HG03039 (cell line): ENCODE measurements at regions not wholly inside any gene's neighbourhood (a gene's known extent, or its start where the extent isn't known, plus 50 kb on each side); places are given as distances from the start of the nearest gene placed in this dataset.

Source experiments
- ATAC-seq: cut with Tn5 transposase; IDR thresholded peaks from one replicate; pipeline ENCODE4 v1.9.1; 2021; ENCODE audit warnings: mild to moderate bottlenecking, moderate library complexity; ENCODE audit not compliant: unreplicated experiment

- no peak for ATAC-seq
Observed at GRCh38 chr11:111098091-111098490, 147.4 kb upstream of the POU2AF2 start.

DNA sequence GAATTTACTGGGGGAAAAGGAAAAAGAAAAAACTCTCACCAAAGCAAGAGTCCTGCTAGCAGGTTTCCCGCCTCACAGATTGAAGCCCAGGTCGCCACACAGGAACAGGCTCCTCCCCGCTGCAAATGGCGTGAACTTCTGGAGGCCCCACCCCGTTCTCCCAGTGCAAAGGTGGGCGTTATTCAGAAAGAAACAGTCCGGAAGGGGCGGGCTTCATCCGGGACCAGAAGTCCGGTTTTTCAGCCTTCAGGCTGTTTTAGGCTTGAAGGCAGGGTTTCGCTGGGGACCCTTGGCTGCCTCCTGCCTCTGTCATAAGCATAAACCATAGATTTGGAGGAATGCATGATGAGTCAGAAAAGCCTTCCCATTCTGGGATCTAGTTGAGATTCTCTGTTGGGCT, 148.3 kb upstream of the POU2AF2 start:
- ATAC-seq = no peak

GRCh38 chr11:111095327-111095726, 150.2 kb upstream of the POU2AF2 start:
- no peak for ATAC-seq

DNA sequence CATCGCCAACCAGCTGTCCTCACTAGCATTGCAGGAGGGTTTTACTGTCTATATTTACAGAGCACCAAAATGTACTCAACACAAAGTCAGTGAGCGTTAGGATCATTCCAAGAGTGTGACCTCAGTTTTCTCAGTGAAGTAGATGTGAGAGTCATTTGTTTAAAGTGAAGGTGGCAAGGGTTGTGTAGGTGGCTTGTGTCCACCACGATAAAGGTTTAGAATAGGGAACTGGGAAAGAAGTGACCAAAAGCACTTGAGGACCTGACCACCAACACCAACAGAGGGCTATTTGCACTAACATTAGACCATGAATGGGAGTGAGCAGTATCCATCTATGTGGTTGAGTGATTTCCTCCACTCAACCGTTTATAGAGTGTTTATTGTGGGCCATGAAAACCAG, 152.5 kb upstream of the POU2AF2 start:
- ATAC-seq = no peak

- ATAC-seq = no peak
Observed at GRCh38 chr11:111091321-111091938, 154.1 kb upstream of the POU2AF2 start.

GRCh38 chr11:111089759-111090158, 155.8 kb upstream of the POU2AF2 start:
- ATAC-seq = no peak

- ATAC-seq = no peak
Observed at GRCh38 chr11:111088847-111089355, 156.6 kb upstream of the POU2AF2 start.

GRCh38 chr11:111086058-111086457, 159.5 kb upstream of the POU2AF2 start:
- no peak for ATAC-seq

DNA sequence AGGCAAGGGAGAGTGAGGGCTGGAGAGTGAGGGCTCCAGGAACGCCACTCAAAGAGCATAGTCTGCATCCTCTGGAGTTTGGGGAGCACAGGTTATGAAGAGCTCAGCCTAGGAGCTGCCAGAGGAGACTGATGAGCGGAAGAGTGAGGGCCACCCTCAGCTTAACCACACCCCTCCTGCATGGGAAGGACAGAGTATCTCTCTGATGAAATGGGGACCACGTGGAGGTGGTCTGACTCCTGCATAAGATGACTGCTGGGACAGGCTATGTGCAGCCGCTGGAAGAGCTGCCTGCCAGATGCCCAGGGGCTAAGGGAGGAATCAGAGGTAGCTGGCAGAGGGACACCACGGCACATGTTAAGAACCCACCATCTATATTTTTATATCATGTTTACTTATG, 162.9 kb upstream of the POU2AF2 start:
- ATAC-seq = no peak

DNA sequence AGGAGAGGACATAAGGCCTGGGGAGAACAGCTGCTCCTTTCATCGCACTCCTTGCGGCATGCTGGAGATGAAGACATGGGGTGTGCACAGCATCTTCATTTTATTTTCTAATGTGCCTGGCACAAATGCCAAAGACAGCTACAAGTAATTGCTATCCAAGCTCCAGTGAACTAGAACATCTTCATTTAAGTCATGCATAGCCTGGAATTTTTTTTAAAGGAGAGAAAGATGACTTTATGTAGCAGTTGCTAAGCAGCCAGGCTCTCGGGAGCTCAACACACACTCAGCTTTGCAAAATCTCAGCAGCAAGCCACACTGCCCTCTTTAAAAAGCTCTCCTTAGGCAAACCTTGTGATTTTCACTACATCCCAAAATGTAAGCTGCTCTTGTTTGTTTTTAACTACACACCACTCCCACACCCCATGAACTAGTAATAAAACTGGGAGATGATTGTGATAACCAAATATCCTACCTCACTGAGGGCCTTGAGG, 164.5 kb upstream of the POU2AF2 start:
- ATAC-seq = no peak

GRCh38 chr11:111077530-111078322, 167.8 kb upstream of the POU2AF2 start:
- no peak for ATAC-seq

- ATAC-seq = no peak
Observed at GRCh38 chr11:111069066-111069465, 176.5 kb upstream of the POU2AF2 start.

DNA sequence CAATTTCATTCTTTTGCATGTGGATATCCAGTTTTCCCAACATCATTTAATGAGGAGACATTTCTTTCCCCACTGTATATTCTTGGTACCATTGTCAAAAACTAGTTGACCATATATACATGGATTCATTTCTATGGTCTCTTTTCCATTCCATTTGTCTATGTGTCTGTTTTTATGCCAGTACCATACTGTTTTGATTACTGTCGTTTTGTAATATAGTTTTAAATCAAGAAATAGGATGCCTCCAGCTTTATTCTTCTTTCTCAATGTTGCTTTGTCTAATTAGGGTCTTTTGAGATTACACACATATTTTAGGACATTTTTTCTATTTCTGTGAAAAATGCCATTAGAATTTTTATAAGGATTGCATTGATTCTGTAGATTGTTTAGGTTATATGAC, 177.5 kb upstream of the POU2AF2 start:
- ATAC-seq = no peak

DNA sequence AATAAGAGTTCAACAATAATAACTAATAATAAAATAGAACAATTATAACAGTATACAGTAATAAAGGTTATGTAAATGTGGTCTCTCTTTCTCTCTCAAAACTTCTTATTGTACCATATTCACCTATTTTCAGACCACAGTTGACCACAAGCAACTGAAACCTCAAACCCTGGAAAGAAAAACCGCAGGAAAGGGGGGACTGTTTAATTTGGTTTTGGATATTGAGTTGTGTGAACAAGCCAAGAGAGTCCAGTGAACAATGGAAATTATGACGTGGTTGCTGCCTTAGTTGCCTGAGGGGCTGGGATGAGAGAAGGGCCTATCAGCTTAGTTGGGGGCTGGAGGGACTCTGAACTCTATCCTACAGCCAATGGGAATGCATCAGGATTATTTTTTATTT, 178.7 kb upstream of the POU2AF2 start:
- ATAC-seq = no peak

DNA sequence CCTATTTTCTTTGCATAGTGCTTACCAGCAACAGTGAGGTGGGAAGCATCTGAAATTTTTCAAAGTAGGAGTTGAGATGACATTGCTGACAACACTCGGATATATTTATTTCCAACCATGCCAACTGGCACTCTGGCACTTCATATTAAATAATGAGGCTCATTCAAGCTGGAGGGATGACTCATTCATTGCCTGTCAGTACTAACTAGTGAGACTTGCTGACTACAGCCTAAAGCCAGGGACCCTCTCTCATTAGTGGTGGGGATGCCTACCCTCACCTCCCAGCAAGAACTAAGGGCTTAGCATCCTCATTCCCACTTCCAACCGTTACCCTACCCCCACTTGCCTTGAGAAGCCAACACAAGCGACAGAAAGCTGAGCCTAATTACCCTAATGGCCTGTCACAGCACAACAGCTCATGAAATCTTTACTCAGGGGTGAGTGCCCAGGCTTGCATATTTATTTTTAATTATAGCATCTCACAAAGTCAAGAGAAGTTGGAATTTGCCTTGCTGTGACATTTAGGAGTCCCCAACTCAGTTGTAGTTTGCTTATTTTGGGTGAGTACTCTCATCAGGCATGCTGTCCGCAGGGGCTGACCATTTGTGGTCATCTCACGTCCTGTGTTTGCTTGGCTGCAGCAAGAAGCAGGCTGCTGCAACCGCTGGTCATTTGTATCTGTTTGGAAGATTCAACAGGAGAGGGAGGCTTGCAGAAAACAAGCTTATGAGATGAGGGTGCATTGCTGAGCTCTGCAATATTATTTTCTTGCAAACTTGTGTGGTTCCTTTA, 181.6 kb upstream of the POU2AF2 start:
- no peak for ATAC-seq

- no peak for ATAC-seq
Observed at GRCh38 chr11:111062420-111062819, 183.1 kb upstream of the POU2AF2 start.

DNA sequence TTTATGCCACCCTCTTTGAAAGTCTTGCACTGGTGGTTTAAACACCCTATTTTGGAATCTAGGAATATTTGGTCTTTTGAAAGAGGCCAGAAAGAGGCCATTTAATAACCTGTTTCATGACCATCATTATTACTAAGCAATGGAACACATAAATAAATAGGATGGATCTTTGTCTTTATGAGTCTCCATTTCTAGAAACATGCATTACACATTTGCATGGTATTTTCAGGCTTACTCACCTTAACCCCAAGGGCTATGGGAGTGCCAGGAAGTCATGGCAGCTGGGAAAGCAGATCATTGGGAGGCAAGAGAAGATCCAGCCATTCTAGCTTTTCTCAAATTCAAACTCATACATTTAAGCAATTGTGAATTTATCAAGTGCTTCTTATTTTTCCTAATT, 185.8 kb upstream of the POU2AF2 start:
- ATAC-seq = no peak

DNA sequence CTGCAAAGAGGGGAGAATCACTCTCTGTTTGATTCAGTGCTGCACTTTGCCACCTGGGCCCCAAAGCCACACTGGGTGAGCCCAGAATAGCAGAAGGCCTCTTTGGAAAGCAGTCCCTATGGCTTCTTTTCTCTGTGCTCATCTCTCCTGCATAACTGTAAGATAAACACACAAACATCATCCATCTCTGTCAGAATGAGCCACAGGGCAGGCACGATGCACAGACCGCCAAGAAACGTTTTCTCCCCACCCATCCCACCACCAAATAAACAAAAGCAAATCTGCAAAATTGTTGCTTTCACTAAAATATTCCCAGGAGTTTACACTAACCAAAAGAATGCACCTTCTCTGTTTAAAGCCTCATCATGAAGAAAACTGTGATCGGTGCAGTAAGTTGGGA, 196.4 kb upstream of the POU2AF2 start:
- ATAC-seq = no peak

DNA sequence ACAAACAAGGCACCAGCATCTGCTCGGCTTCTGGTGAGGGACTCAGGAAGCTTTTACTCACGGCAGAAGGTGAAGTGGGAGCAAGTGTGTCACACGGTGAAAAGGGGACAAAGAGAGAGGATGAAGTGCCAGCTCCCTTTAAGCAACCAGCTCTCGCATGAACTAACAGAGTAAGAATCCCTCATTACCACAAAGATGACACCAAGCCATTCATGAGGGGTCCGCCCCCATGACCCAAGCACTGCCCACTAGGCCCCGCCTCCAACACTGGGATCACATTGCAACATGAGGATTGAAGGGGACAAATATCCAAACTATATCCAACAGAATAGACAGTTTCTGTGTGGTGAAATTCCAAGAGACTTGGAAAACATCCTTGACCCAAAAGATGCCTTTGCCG, 198.2 kb upstream of the POU2AF2 start:
- no peak for ATAC-seq

DNA sequence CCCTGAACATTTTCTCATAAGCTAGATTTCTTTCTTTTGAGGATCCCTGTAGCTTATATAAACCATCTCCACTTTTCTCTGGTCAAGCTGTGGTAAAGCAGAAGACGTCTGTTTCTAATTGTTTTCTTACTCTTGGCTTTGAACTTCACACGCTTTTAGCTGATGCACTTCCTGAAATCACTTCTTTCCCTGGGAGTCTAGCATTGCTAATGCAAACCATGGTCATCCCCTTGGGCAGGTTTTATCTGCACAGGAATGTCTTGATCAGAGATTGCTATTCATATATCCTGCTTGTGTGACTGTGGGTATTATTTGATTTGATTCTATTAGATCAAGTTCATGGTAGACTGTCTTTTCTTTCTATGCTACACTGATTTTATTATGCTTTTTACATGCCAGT, 199.2 kb upstream of the POU2AF2 start:
- ATAC-seq = no peak

DNA sequence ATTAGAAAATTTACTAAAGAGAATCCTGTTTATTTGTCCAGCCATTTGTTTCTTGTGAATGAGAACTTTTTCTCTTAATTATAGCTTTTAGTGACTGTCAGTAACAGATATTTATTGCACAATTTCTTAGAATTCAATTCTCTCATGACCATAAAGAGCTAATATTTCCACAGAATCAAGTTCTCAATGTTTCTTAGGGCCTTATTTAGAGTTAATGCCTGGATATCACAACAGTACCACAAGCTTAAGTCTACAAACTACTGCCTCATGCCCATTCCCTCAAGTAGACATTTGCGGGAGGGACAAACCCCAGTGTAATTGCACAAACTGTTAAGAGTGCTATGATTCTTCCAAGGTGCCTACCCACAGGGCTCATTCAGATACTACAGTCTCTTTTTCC, 199.7 kb upstream of the POU2AF2 start:
- ATAC-seq = no peak

DNA sequence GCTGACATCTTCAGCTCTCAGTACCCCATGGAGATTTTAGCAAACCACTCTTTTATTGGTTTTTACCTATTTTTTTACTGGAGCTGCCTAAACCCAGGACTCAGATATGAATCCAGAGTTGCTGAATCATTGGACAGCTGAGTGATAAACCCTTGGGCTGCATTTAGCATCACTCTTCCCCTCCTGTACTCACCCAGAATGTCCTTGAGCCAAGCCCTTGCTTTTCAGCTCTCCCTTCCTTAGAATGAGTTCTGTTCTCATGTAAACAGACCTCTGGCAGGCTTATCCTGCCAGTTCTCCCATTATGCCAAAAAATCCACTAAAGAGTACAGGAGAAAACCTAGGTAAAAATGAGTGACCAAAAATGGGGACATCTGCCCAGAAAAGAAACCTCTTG, 200.1 kb upstream of the POU2AF2 start:
- no peak for ATAC-seq
